CD14-positive monocyte (primary cell): ENCODE measurements at regions not wholly inside any gene's neighbourhood (a gene's known extent, or its start where the extent isn't known, plus 50 kb on each side); places are given as distances from the start of the nearest gene placed in this dataset.

Experiments used
- DNase-seq, 3 donors: peaks; one replicate each; pipeline ENCODE4 v3.0.0-alpha.2; 2011 to 2022
- H2AFZ ChIP-seq: 2 replicates; pipeline ENCODE4 v1.6.0; 2012; ENCODE audit warnings: mild to moderate bottlenecking, low read depth, low read length, inconsistent platforms; ENCODE audit not compliant: insufficient read depth, poor library complexity, severe bottlenecking
- H3K27ac ChIP-seq, 2 donors: 1 replicate in 1 of 2; 2 replicates in 1 of 2; pipeline ENCODE4 v1.5.1; 2012 to 2013; ENCODE audit warnings: low read length in 2 of 2, control low read depth in 1 of 2, inconsistent platforms in 1 of 2, low read depth in 1 of 2, mild to moderate bottlenecking in 1 of 2
- H3K27me3 ChIP-seq, 2 donors: one replicate each; pipeline versions ENCODE4 v1.6.0 to v1.6.1; 2011 to 2013; ENCODE audit warnings: low read length in 2 of 2; ENCODE audit not compliant: control insufficient read depth in 2 of 2, insufficient read depth in 2 of 2
- H3K36me3 ChIP-seq, 2 donors: replicated peaks in 1 of 2; 1 replicate in 1 of 2; 2 replicates in 1 of 2; pipeline versions ENCODE4 v1.5.1 to v1.6.1; 2012 to 2013; ENCODE audit warnings: low read length in 2 of 2, control low read depth in 1 of 2, inconsistent platforms in 1 of 2, mild to moderate bottlenecking in 1 of 2; ENCODE audit not compliant: insufficient read depth in 2 of 2, control insufficient read depth in 1 of 2
- H3K4me1 ChIP-seq, 2 donors: 1 replicate in 1 of 2; 2 replicates in 1 of 2; pipeline versions ENCODE4 v1.5.1 to v1.6.1; 2012 to 2013; ENCODE audit warnings: low read length in 2 of 2, control low read depth in 1 of 2, inconsistent platforms in 1 of 2, mild to moderate bottlenecking in 1 of 2, moderate library complexity in 1 of 2; ENCODE audit not compliant: insufficient read depth in 2 of 2, control insufficient read depth in 1 of 2
- H3K4me2 ChIP-seq: replicated peaks from 2 replicates; pipeline ENCODE3; 2012; ENCODE audit warnings: low read length, moderate library complexity, mild to moderate bottlenecking; ENCODE audit not compliant: poor library complexity, severe bottlenecking; ENCODE audit errors: extremely low read depth
- H3K4me3 ChIP-seq, 3 experiments: fragments of 200-600 bp in 1 of 3; sonication (generic) in 1 of 3; replicated peaks in 1 of 3; 1 replicate in 2 of 3; 2 replicates in 1 of 3; pipeline ENCODE4 v1.5.1; 2011 to 2013; ENCODE audit warnings: low read length in 3 of 3, mild to moderate bottlenecking in 3 of 3, control low read depth in 2 of 3, low read depth in 2 of 3, inconsistent platforms in 1 of 3, moderate library complexity in 1 of 3
- H3K79me2 ChIP-seq: 2 replicates; pipeline ENCODE4 v1.6.0; 2012; ENCODE audit warnings: mild to moderate bottlenecking, control low read depth, inconsistent platforms, low read length, moderate library complexity; ENCODE audit not compliant: insufficient read depth
- H3K9ac ChIP-seq: 2 replicates; pipeline ENCODE4 v1.6.0; 2017; ENCODE audit warnings: low read length, mild to moderate bottlenecking; ENCODE audit not compliant: insufficient read depth, poor library complexity, severe bottlenecking
- H3K9me3 ChIP-seq, 2 donors: replicated peaks in 1 of 2; 1 replicate in 1 of 2; 2 replicates in 1 of 2; pipeline versions ENCODE4 v1.5.1 to v1.6.1; 2012 to 2013; ENCODE audit warnings: low read length in 2 of 2, control low read depth in 1 of 2; ENCODE audit not compliant: control insufficient read depth in 1 of 2, insufficient read depth in 1 of 2
- H4K20me1 ChIP-seq: 2 replicates; pipeline ENCODE4 v1.6.0; 2012; ENCODE audit warnings: mild to moderate bottlenecking, low read length, control low read depth, moderate library complexity; ENCODE audit not compliant: insufficient read depth
- H3K27ac Mint-ChIP-seq, 7 donors: one replicate each; pipeline ENCODE4 v1.8.0; 2020; ENCODE audit warnings: mild to moderate bottlenecking in 7 of 7, mixed read lengths in 7 of 7, moderate library complexity in 6 of 7, inconsistent platforms in 2 of 7
- H3K27me3 Mint-ChIP-seq, 3 donors: one replicate each; pipeline ENCODE4 v1.8.0; 2021 to 2022; ENCODE audit warnings: low read depth in 3 of 3, mild to moderate bottlenecking in 3 of 3, mixed read lengths in 3 of 3, moderate library complexity in 3 of 3, inconsistent platforms in 1 of 3
- H3K36me3 Mint-ChIP-seq, 2 donors: one replicate each; pipeline ENCODE4 v1.8.0; 2020; ENCODE audit warnings: mixed read lengths in 2 of 2, inconsistent platforms in 1 of 2, mild to moderate bottlenecking in 1 of 2
- H3K4me1 Mint-ChIP-seq: one replicate; pipeline ENCODE4 v1.8.0; 2020; ENCODE audit warnings: mild to moderate bottlenecking, mixed read lengths
- H3K4me3 Mint-ChIP-seq, 2 donors: one replicate each; pipeline ENCODE4 v1.8.0; 2020; ENCODE audit warnings: mild to moderate bottlenecking in 2 of 2, mixed read lengths in 2 of 2, moderate library complexity in 1 of 2
- H3K9me3 Mint-ChIP-seq, 7 donors: one replicate each; pipeline ENCODE4 v1.8.0; 2020 to 2022; ENCODE audit warnings: mixed read lengths in 7 of 7, mild to moderate bottlenecking in 6 of 7, moderate library complexity in 6 of 7, inconsistent platforms in 2 of 7
- CTCF ChIP-seq: fragments of 200-600 bp; IDR thresholded peaks from one replicate; pipeline ENCODE4 v1.8.0; 2022; ENCODE audit warnings: antibody characterized with exemption, mild to moderate bottlenecking
- WGBS: methylation state at CpG from one replicate; pipeline ENCODE4 v1.1.5; 2013; ENCODE audit warnings: missing lambda C conversion rate; ENCODE audit not compliant: insufficient coverage; 5-methylcytosine and 5-hydroxymethylcytosine counted together
- intact Hi-C, 2 donors: fragments of 100-400 bp; cut with micrococcal nuclease; formaldehyde crosslinking; loops; one replicate each; pipeline versions ENCODE4 v1.15.0 to v1.15.1; 2023

- peaks cover 14 to 29% of the 10 kb centered on the region in 2 donors for H3K27me3 ChIP-seq
- no peaks in the 10 kb centered on the region for H3K9me3 ChIP-seq
- no peak overlapping the region for H3K4me3 Mint-ChIP-seq
- no peaks in the 10 kb centered on the region for H3K36me3 ChIP-seq
- no peaks in the 10 kb centered on the region for H3K36me3 Mint-ChIP-seq
- H2AFZ ChIP-seq: no peak overlapping the region
- H3K79me2 ChIP-seq: no peaks in the 10 kb centered on the region
- H3K27me3 Mint-ChIP-seq: peaks cover 18 to 53% (median 39%) of the 10 kb centered on the region in 3 donors
- no peak overlapping the region for H3K9ac ChIP-seq
- no peaks in the 10 kb centered on the region for H3K4me1 Mint-ChIP-seq
- H3K27ac ChIP-seq: no peak overlapping the region
- H4K20me1 ChIP-seq: no peaks in the 10 kb centered on the region
- peaks cover 0 to 2% (median 0%) of the 10 kb centered on the region in 7 donors for H3K9me3 Mint-ChIP-seq
- intact Hi-C loops: no loop called here
- TF ChIP-seq CTCF: no peak
- no peaks in the 10 kb centered on the region for H3K4me1 ChIP-seq
- no peak overlapping the region for H3K4me2 ChIP-seq
- no peak for DNase-seq
- no peak overlapping the region for H3K4me3 ChIP-seq
- H3K27ac Mint-ChIP-seq: no peak overlapping the region
- 100% methylated on average over 1 of the region's 2 CpGs for WGBS
Observed at GRCh38 chr2:236656721-236657120, 87.1 kb downstream of the ACKR3 start.

GRCh38 chr2:236657215-236657614 lies 87.6 kb downstream of the ACKR3 start:
- H2AFZ ChIP-seq: no peak overlapping the region
- H3K4me3 ChIP-seq: no peak overlapping the region
- H3K79me2 ChIP-seq: no peaks in the 10 kb centered on the region
- no peaks in the 10 kb centered on the region for H3K9me3 ChIP-seq
- H3K27me3 Mint-ChIP-seq: peaks cover 18 to 53% (median 39%) of the 10 kb centered on the region in 3 donors
- H3K4me3 Mint-ChIP-seq: no peak overlapping the region
- TF ChIP-seq CTCF: no peak
- DNase-seq: no peak
- no peaks in the 10 kb centered on the region for H4K20me1 ChIP-seq
- no peaks in the 10 kb centered on the region for H3K36me3 Mint-ChIP-seq
- peaks cover under 1% of the 10 kb centered on the region for H3K4me1 Mint-ChIP-seq
- no peak overlapping the region for H3K27ac Mint-ChIP-seq
- no peak overlapping the region for H3K4me2 ChIP-seq
- no CpG with 5 or more reads among the region's 5 CpGs for WGBS
- intact Hi-C loops: no loop called here
- no peak overlapping the region for H3K27ac ChIP-seq
- no peaks in the 10 kb centered on the region for H3K4me1 ChIP-seq
- H3K9me3 Mint-ChIP-seq: peaks cover 0 to 2% (median 0%) of the 10 kb centered on the region in 7 donors
- no peak overlapping the region for H3K9ac ChIP-seq
- no peaks in the 10 kb centered on the region for H3K36me3 ChIP-seq
- peaks cover 14 to 32% of the 10 kb centered on the region in 2 donors for H3K27me3 ChIP-seq
